ENCODE measurements at regions not wholly inside any gene's neighbourhood (a gene's known extent, or its start where the extent isn't known, plus 50 kb on each side); places are given as distances from the start of the nearest gene placed in this dataset.

DNA sequence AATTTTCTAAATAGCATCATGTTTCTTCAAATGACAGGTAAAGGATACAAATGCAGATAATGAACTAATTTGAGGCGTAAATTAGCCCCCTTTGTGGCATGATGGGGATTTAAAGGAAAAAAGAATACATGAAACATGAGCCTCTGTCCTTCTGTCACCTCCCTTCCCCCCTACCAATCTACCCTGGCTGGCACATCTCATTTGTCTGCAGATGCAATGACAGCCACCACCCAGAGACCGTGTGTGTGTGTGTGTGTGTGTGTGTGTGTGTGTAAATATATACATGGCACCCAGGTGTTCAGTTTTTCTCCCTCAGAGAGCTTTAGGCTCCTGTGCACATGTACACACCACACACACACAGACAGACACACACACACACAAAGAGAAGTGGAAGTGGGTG lies 451.1 kb downstream of the RWDD3 start:
- no peak for ATAC-seq

More for the DNA sequence above, 451.1 kb downstream of the RWDD3 start:
- in situ Hi-C loops (cut with MboI), result no loop called here
- H2AFZ ChIP-seq (ENCODE audit: low read depth, low read length), result no peak overlapping the region
- H4K20me1 ChIP-seq (replicated peaks; ENCODE audit: control insufficient read depth, insufficient read depth, low read length), result no peaks in the 10 kb centered on the region
- 0% methylated on average over 2 of the region's 2 CpGs for WGBS (ENCODE audit: insufficient coverage, low coverage, missing lambda C conversion rate)
- no peaks in the 10 kb centered on the region for H3K9me3 ChIP-seq (replicated peaks; ENCODE audit: control insufficient read depth, insufficient read depth, low read depth, low read length)
- intact Hi-C loops (cut with micrococcal nuclease), result no loop called here
- no peaks in the 10 kb centered on the region for H3K27me3 ChIP-seq (ENCODE audit: control insufficient read depth in 2 of 2, insufficient read depth in 2 of 2, low read length in 2 of 2)
- no peaks in the 10 kb centered on the region for H3K79me2 ChIP-seq (ENCODE audit: control insufficient read depth, insufficient read depth, low read length)
- ChIA-PET POLR2A (no interaction called here), CTCF (ENCODE audit: low intra/inter-chr PET ratio) (no interaction called here)
- no peaks in the 10 kb centered on the region for H3K36me3 ChIP-seq (ENCODE audit: control insufficient read depth, insufficient read depth, low read length)
- no peak for DNase-seq (ENCODE audit: extremely low read depth in 1 of 4, low spot score in 3 of 4)
- no peak overlapping the region for H3K27ac ChIP-seq (ENCODE audit: extremely low read depth, low read depth, low read length)
- no TSS peak for BruUV-seq (replicated peaks)
- no peak overlapping the region for H3K9ac ChIP-seq (ENCODE audit: insufficient read depth in 1 of 2, low read depth in 2 of 2, low read length in 2 of 2)
- no peak for FAIRE-seq
- no peaks in the 10 kb centered on the region for H3K4me1 ChIP-seq (replicated peaks in 1 of 2; ENCODE audit: control insufficient read depth in 2 of 2, insufficient read depth in 2 of 2, low read length in 2 of 2)
- no peaks in the 10 kb centered on the region for H3K9me1 ChIP-seq (ENCODE audit: control insufficient read depth, insufficient read depth, low read length)
- H3K4me2 ChIP-seq (ENCODE audit: insufficient read depth, low read length), result no peak overlapping the region
- H3K4me3 ChIP-seq, result no peak overlapping the region
- TF ChIP-seq, protein P1, sequence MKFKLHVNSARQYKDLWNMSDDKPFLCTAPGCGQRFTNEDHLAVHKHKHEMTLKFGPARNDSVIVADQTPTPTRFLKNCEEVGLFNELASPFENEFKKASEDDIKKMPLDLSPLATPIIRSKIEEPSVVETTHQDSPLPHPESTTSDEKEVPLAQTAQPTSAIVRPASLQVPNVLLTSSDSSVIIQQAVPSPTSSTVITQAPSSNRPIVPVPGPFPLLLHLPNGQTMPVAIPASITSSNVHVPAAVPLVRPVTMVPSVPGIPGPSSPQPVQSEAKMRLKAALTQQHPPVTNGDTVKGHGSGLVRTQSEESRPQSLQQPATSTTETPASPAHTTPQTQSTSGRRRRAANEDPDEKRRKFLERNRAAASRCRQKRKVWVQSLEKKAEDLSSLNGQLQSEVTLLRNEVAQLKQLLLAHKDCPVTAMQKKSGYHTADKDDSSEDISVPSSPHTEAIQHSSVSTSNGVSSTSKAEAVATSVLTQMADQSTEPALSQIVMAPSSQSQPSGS (CRISPR knock-in tag; IDR thresholded peaks at IDR 0.05), result no peak
- no peak for TF ChIP-seq SRF (CRISPR knock-in tag; IDR thresholded peaks at IDR 0.05)
- no peak for TF ChIP-seq ZNF717 (CRISPR knock-in tag; IDR thresholded peaks at IDR 0.05)
- no peak for TF ChIP-seq PML (IDR thresholded peaks at IDR 0.05; ENCODE audit: low read length)
- TF ChIP-seq ZNF699 (CRISPR knock-in tag; IDR thresholded peaks at IDR 0.05; ENCODE audit: insufficient replicate concordance), result no peak
- no peak for TF ChIP-seq TAF7 (tag; IDR thresholded peaks at IDR 0.05)
- no peak for TF ChIP-seq NFXL1 (CRISPR knock-in tag; IDR thresholded peaks at IDR 0.05)
- no peak for TF ChIP-seq CBX3 (IDR thresholded peaks at IDR 0.05; ENCODE audit: borderline replicate concordance in 1 of 2, low read length in 2 of 2)
- TF ChIP-seq PTTG1 (tag; IDR thresholded peaks at IDR 0.05; ENCODE audit: low read depth), result no peak
- TF ChIP-seq TAL1 (IDR thresholded peaks at IDR 0.05), result no peak
- no peak for TF ChIP-seq NBN (IDR thresholded peaks at IDR 0.05; ENCODE audit: low read depth)
- TF ChIP-seq, protein P2, sequence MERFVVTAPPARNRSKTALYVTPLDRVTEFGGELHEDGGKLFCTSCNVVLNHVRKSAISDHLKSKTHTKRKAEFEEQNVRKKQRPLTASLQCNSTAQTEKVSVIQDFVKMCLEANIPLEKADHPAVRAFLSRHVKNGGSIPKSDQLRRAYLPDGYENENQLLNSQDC (CRISPR knock-in tag; IDR thresholded peaks at IDR 0.05), result no peak
- TF ChIP-seq, protein P3, sequence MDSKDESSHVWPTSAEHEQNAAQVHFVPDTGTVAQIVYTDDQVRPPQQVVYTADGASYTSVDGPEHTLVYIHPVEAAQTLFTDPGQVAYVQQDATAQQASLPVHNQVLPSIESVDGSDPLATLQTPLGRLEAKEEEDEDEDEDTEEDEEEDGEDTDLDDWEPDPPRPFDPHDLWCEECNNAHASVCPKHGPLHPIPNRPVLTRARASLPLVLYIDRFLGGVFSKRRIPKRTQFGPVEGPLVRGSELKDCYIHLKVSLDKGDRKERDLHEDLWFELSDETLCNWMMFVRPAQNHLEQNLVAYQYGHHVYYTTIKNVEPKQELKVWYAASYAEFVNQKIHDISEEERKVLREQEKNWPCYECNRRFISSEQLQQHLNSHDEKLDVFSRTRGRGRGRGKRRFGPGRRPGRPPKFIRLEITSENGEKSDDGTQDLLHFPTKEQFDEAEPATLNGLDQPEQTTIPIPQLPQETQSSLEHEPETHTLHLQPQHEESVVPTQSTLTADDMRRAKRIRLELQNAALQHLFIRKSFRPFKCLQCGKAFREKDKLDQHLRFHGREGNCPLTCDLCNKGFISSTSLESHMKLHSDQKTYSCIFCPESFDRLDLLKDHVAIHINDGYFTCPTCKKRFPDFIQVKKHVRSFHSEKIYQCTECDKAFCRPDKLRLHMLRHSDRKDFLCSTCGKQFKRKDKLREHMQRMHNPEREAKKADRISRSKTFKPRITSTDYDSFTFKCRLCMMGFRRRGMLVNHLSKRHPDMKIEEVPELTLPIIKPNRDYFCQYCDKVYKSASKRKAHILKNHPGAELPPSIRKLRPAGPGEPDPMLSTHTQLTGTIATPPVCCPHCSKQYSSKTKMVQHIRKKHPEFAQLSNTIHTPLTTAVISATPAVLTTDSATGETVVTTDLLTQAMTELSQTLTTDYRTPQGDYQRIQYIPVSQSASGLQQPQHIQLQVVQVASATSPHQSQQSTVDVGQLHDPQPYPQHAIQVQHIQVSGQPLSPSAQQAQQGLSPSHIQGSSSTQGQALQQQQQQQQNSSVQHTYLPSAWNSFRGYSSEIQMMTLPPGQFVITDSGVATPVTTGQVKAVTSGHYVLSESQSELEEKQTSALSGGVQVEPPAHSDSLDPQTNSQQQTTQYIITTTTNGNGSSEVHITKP (IDR thresholded peaks at IDR 0.05; ENCODE audit: partially characterized antibody), result no peak
- TF ChIP-seq SIX5 (IDR thresholded peaks at IDR 0.05; ENCODE audit: borderline replicate concordance in 1 of 2, insufficient read depth in 1 of 2, low read depth in 1 of 2, low read length in 2 of 2), result no peak
- no peak for TF ChIP-seq EP400 (IDR thresholded peaks at IDR 0.05)
- no peak for TF ChIP-seq ZNF586 (CRISPR knock-in tag; conservative IDR thresholded peaks at IDR 0.05)
- no peak for TF ChIP-seq ARID2 (IDR thresholded peaks at IDR 0.05)
- TF ChIP-seq SNRNP70 (optimal IDR thresholded peaks at IDR 0.05; ENCODE audit: low read depth, low read length), result no peak
